CD4-positive, alpha-beta memory T cell (primary cell): ENCODE measurements at regions not wholly inside any gene's neighbourhood (a gene's known extent, or its start where the extent isn't known, plus 50 kb on each side); places are given as distances from the start of the nearest gene placed in this dataset.
A peak's percentile ranks its signal among the peaks of the same experiment; 100 is the strongest.

Experiments used
- CTCF ChIA-PET: fragments of 350-600 bp; sonication (Branson Sonifier 250); formaldehyde crosslinking; loops from one replicate; lab custom pipeline; 2021; ENCODE audit warnings: inconsistent platforms; ENCODE audit not compliant: partially characterized antibody; lab: Charles Lee
- POLR2A ChIA-PET: fragments of 350-600 bp; sonication (Branson Sonifier 250); formaldehyde crosslinking; loops from one replicate; lab custom pipeline; 2021; ENCODE audit not compliant: partially characterized antibody; lab: Charles Lee
- DNase-seq, 5 donors: peaks; one replicate each; pipeline versions ENCODE4 v3.0.0 to v3.0.0-alpha.2; 2020 to 2022; ENCODE audit warnings: mixed read lengths in 1 of 5
- H3K27ac ChIP-seq: one replicate; pipeline ENCODE4 v1.7.0; 2013; ENCODE audit warnings: low read depth, low read length
- H3K27me3 ChIP-seq: 2 replicates; pipeline ENCODE4 v1.7.0; 2013; ENCODE audit warnings: mild to moderate bottlenecking, low read length, moderate library complexity; ENCODE audit not compliant: insufficient read depth
- H3K36me3 ChIP-seq: 2 replicates; pipeline ENCODE4 v1.7.0; 2013; ENCODE audit warnings: mild to moderate bottlenecking, low read length, moderate library complexity; ENCODE audit not compliant: insufficient read depth
- H3K4me1 ChIP-seq: 2 replicates; pipeline ENCODE4 v1.7.0; 2013; ENCODE audit warnings: mild to moderate bottlenecking, low read length, moderate library complexity; ENCODE audit not compliant: insufficient read depth
- H3K4me3 ChIP-seq, 2 donors: one replicate each; pipeline ENCODE4 v1.7.0; 2013; ENCODE audit warnings: low read length in 2 of 2, mild to moderate bottlenecking in 1 of 2
- H3K9me3 ChIP-seq, 2 donors: one replicate each; pipeline ENCODE4 v1.7.0; 2013; ENCODE audit warnings: low read length in 2 of 2, control low read depth in 1 of 2; ENCODE audit not compliant: control insufficient read depth in 1 of 2
- H3K27ac Mint-ChIP-seq, 7 donors: one replicate each; pipeline ENCODE4 v1.8.0; 2020 to 2021; ENCODE audit warnings: mixed read lengths in 7 of 7, mild to moderate bottlenecking in 6 of 7, inconsistent platforms in 3 of 7, moderate library complexity in 3 of 7
- H3K27me3 Mint-ChIP-seq, 2 donors: one replicate each; pipeline ENCODE4 v1.8.0; 2020 to 2021; ENCODE audit warnings: mixed read lengths in 2 of 2
- H3K36me3 Mint-ChIP-seq, 2 donors: one replicate each; pipeline ENCODE4 v1.8.0; 2020 to 2021; ENCODE audit warnings: mixed read lengths in 2 of 2, inconsistent platforms in 1 of 2, mild to moderate bottlenecking in 1 of 2
- H3K4me1 Mint-ChIP-seq, 4 donors: one replicate each; pipeline ENCODE4 v1.8.0; 2020 to 2021; ENCODE audit warnings: mixed read lengths in 4 of 4, mild to moderate bottlenecking in 1 of 4
- H3K4me3 Mint-ChIP-seq, 8 donors: one replicate each; pipeline ENCODE4 v1.8.0; 2020 to 2021; ENCODE audit warnings: mixed read lengths in 8 of 8, mild to moderate bottlenecking in 7 of 8, moderate library complexity in 6 of 8, inconsistent platforms in 3 of 8
- H3K9me3 Mint-ChIP-seq, 8 donors: one replicate each; pipeline ENCODE4 v1.8.0; 2020 to 2021; ENCODE audit warnings: mixed read lengths in 8 of 8, mild to moderate bottlenecking in 5 of 8, inconsistent platforms in 3 of 8, moderate library complexity in 1 of 8
- intact Hi-C: fragments of 100-400 bp; cut with micrococcal nuclease; formaldehyde crosslinking; loops from one replicate; pipeline ENCODE4 v1.15.1; 2023

- no peak overlapping the region for H3K4me3 ChIP-seq
- intact Hi-C loops = no loop called here
- no peaks in the 10 kb centered on the region for H3K27me3 ChIP-seq
- H3K9me3 Mint-ChIP-seq = peaks cover 0 to 8% (median 0%) of the 10 kb centered on the region in 8 donors
- no peaks in the 10 kb centered on the region for H3K4me1 ChIP-seq
- no peaks in the 10 kb centered on the region for H3K36me3 Mint-ChIP-seq
- peaks cover 5 to 12% of the 10 kb centered on the region in 2 donors for H3K27me3 Mint-ChIP-seq
- no peak overlapping the region for H3K27ac ChIP-seq
- H3K9me3 ChIP-seq = no peaks in the 10 kb centered on the region
- no peak for DNase-seq
- H3K4me3 Mint-ChIP-seq = no peak overlapping the region
- peaks cover 0 to 4% (median 0%) of the 10 kb centered on the region in 4 donors for H3K4me1 Mint-ChIP-seq
- H3K27ac Mint-ChIP-seq = no peak overlapping the region
- ChIA-PET POLR2A (no interaction called here), CTCF (no interaction called here)
- no peaks in the 10 kb centered on the region for H3K36me3 ChIP-seq
Observed at GRCh38 chr16:88301886-88302285, 80.9 kb upstream of the ZNF469 start.

- H3K4me3 Mint-ChIP-seq = no peak overlapping the region
- H3K27me3 ChIP-seq = no peaks in the 10 kb centered on the region
- intact Hi-C loops = no loop called here
- no peaks in the 10 kb centered on the region for H3K9me3 ChIP-seq
- peaks cover 0 to 4% (median 0%) of the 10 kb centered on the region in 4 donors for H3K4me1 Mint-ChIP-seq
- ChIA-PET CTCF (no interaction called here), POLR2A (no interaction called here)
- H3K9me3 Mint-ChIP-seq = peaks cover 0 to 8% (median 0%) of the 10 kb centered on the region in 8 donors
- no peaks in the 10 kb centered on the region for H3K36me3 ChIP-seq
- no peak for DNase-seq
- no peaks in the 10 kb centered on the region for H3K36me3 Mint-ChIP-seq
- H3K27ac ChIP-seq = no peak overlapping the region
- H3K4me1 ChIP-seq = no peaks in the 10 kb centered on the region
- no peak overlapping the region for H3K27ac Mint-ChIP-seq
- H3K4me3 ChIP-seq = no peak overlapping the region
- peaks cover 5 to 12% of the 10 kb centered on the region in 2 donors for H3K27me3 Mint-ChIP-seq
Observed at GRCh38 chr16:88302666-88303065, 80.1 kb upstream of the ZNF469 start.

GRCh38 chr16:88303405-88303804 lies 79.4 kb upstream of the ZNF469 start:
- H3K4me1 ChIP-seq = no peaks in the 10 kb centered on the region
- H3K9me3 ChIP-seq = no peaks in the 10 kb centered on the region
- peaks cover 0 to 8% (median 0%) of the 10 kb centered on the region in 8 donors for H3K9me3 Mint-ChIP-seq
- intact Hi-C loops = no loop called here
- no peak for DNase-seq
- CTCF ChIA-PET = no interaction called here
- no peak overlapping the region for H3K4me3 Mint-ChIP-seq
- H3K4me3 ChIP-seq = no peak overlapping the region
- peaks cover 5 to 12% of the 10 kb centered on the region in 2 donors for H3K27me3 Mint-ChIP-seq
- no peaks in the 10 kb centered on the region for H3K27me3 ChIP-seq
- no peak overlapping the region for H3K27ac ChIP-seq
- peaks cover 0 to 4% (median 0%) of the 10 kb centered on the region in 4 donors for H3K4me1 Mint-ChIP-seq
- POLR2A ChIA-PET = no interaction called here
- no peaks in the 10 kb centered on the region for H3K36me3 ChIP-seq
- no peaks in the 10 kb centered on the region for H3K36me3 Mint-ChIP-seq
- H3K27ac Mint-ChIP-seq = no peak overlapping the region

- CTCF ChIA-PET = no interaction called here
- DNase-seq = no peak
- H3K27me3 ChIP-seq = no peaks in the 10 kb centered on the region
- Mint-ChIP-seq H3K27me3 (peaks cover 9 to 14% of the 10 kb centered on the region in 2 donors), H3K36me3 (no peaks in the 10 kb centered on the region), H3K27ac (no peak overlapping the region), H3K9me3 (peaks cover 0 to 8% (median 0%) of the 10 kb centered on the region in 8 donors), H3K4me1 (peaks cover 0 to 4% (median 0%) of the 10 kb centered on the region in 4 donors), H3K4me3 (no peak overlapping the region)
- no peaks in the 10 kb centered on the region for H3K9me3 ChIP-seq
- intact Hi-C loops = no loop called here
- no peaks in the 10 kb centered on the region for H3K36me3 ChIP-seq
- H3K27ac ChIP-seq = no peak overlapping the region
- H3K4me1 ChIP-seq = no peaks in the 10 kb centered on the region
- POLR2A ChIA-PET = no interaction called here
- no peak overlapping the region for H3K4me3 ChIP-seq
Observed at GRCh38 chr16:88303890-88304819, 78.6 kb upstream of the ZNF469 start.

- Mint-ChIP-seq H3K27me3 (peaks cover 12 to 13% of the 10 kb centered on the region in 2 donors), H3K27ac (no peak overlapping the region), H3K4me3 (peak overlapping the region in 1 of 8 donors; percentile 11), H3K9me3 (peaks cover 0 to 8% (median 0%) of the 10 kb centered on the region in 8 donors), H3K4me1 (peaks cover 0 to 2% (median 0%) of the 10 kb centered on the region in 4 donors), H3K36me3 (no peaks in the 10 kb centered on the region)
- intact Hi-C loops = no loop called here
- no peak overlapping the region for H3K27ac ChIP-seq
- POLR2A ChIA-PET = no interaction called here
- CTCF ChIA-PET = no interaction called here
- no peaks in the 10 kb centered on the region for H3K4me1 ChIP-seq
- H3K36me3 ChIP-seq = no peaks in the 10 kb centered on the region
- no peak for DNase-seq
- no peaks in the 10 kb centered on the region for H3K27me3 ChIP-seq
- no peaks in the 10 kb centered on the region for H3K9me3 ChIP-seq
- no peak overlapping the region for H3K4me3 ChIP-seq
Observed at GRCh38 chr16:88305176-88305575, 77.6 kb upstream of the ZNF469 start.

GRCh38 chr16:88306411-88306810 lies 76.3 kb upstream of the ZNF469 start:
- H3K4me3 Mint-ChIP-seq = no peak overlapping the region
- Histone ChIP-seq H3K9me3 (no peaks in the 10 kb centered on the region), H3K27me3 (no peaks in the 10 kb centered on the region), H3K36me3 (no peaks in the 10 kb centered on the region), H3K4me3 (no peak overlapping the region), H3K27ac (no peak overlapping the region), H3K4me1 (no peaks in the 10 kb centered on the region)
- H3K9me3 Mint-ChIP-seq = peaks cover 0 to 8% (median 0%) of the 10 kb centered on the region in 8 donors
- H3K4me1 Mint-ChIP-seq = no peaks in the 10 kb centered on the region
- no peak overlapping the region for H3K27ac Mint-ChIP-seq
- intact Hi-C loops = no loop called here
- ChIA-PET CTCF (no interaction called here), POLR2A (no interaction called here)
- H3K27me3 Mint-ChIP-seq = peaks cover 11 to 13% of the 10 kb centered on the region in 2 donors
- H3K36me3 Mint-ChIP-seq = no peaks in the 10 kb centered on the region
- no peak for DNase-seq

- no peaks in the 10 kb centered on the region for H3K36me3 ChIP-seq
- H3K27me3 ChIP-seq = no peaks in the 10 kb centered on the region
- H3K4me3 ChIP-seq = no peak overlapping the region
- H3K27ac ChIP-seq = no peak overlapping the region
- H3K4me1 ChIP-seq = no peaks in the 10 kb centered on the region
- DNase-seq = no peak
- H3K4me3 Mint-ChIP-seq = no peak overlapping the region
- no peaks in the 10 kb centered on the region for H3K4me1 Mint-ChIP-seq
- H3K27me3 Mint-ChIP-seq = peaks cover 10 to 12% of the 10 kb centered on the region in 2 donors
- POLR2A ChIA-PET = no interaction called here
- H3K27ac Mint-ChIP-seq = no peak overlapping the region
- H3K9me3 Mint-ChIP-seq = peaks cover 0 to 8% (median 3%) of the 10 kb centered on the region in 8 donors
- CTCF ChIA-PET = no interaction called here
- intact Hi-C loops = no loop called here
- no peaks in the 10 kb centered on the region for H3K36me3 Mint-ChIP-seq
- no peaks in the 10 kb centered on the region for H3K9me3 ChIP-seq
Observed at GRCh38 chr16:88306860-88307545, 75.8 kb upstream of the ZNF469 start.
